SK-MEL-5 (cell line): ENCODE measurements at regions not wholly inside any gene's neighbourhood (a gene's known extent, or its start where the extent isn't known, plus 50 kb on each side); places are given as distances from the start of the nearest gene placed in this dataset.
"Not testable (repeated sequence)": the region's sequence is repeated elsewhere in the genome, so short reads cannot be mapped to it uniquely, and the experiment has no call there.

Experiments
- DNase-seq: peaks from one replicate; pipeline ENCODE4 v3.0.0-alpha.2; 2016; ENCODE audit warnings: low read depth, low spot score
- in situ Hi-C: cut with HindIII; loops from 2 replicates; pipeline ENCODE4 v1.10.0; 2016; ENCODE audit warnings: low sequenced_read_pairs, high pct_unique_total_duplicates, low pct_unique_long_range_greater_than_20kb

DNA sequence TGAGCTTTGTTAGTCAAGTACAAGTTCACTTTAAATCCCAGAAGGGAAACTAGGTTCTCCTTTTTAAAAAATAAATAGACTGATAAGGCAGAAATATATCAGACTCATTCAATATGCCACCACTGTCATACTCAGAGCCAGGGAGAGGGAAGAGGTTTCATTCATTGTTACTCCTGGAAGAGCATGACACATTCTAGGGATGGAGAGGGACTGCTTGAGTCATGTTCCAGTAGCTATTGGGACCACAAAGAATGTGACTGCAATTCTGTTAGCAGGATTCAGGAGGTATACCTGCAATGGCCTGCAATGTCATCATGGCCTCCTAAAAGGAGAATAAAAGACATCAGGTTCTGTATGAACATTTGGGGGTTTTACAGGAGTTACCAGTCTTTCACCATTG is 167.6 kb downstream of the TFAP2B start:
- DNase-seq = no peak
- in situ Hi-C loops = no loop called here

DNA sequence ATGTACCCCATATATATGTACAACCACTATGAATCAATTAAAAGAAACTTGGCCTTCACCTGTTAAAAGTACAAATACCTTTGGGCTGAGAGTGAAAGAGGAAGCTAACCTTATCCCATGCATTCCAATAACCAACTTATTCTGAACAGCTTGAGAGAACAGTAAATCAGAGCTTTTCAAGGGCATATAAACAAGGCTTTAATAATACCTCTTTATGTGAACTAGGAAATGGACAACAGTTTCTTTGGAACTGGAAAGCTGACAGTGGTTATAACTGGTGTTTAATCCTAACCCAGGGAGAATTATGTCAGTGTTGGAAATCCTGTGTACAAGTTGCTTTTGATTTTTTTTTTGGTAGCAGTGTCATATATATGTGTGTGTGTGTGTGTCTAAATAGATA is 170.5 kb downstream of the TFAP2B start:
- no peak for DNase-seq
- in situ Hi-C loops = no loop called here

DNA sequence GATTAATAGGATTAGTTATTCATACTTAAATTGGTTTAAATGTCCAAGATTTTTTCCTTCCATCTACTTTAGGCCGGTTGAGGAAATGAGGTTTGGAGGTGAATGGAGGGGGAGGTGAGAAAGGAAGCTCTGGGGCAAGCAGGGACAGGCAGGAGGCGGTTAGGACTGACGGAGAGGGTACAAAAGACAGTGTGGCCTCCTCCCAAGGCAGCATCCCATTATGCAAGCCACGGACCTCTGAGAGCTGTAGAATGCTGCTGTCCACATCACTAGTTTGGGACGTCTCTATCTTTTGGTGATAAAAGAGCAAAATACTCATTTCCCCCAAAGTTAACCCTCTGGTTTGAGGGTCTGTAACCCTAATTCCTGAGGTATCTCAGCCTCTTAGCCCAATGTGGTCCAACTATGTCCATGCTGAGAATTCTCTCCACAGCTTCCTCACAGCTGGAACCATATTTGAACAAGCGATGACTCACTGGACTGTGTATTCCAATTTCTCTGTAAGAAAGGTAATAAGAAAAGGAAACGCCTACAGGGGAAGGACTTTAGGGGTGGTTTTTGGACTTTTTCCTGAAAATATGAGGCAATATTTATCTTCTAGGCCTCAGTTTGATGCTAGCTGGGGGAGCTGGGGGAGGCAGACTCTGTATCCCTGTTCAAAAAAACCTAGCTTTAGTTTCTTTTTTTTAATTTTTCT is 172.2 kb downstream of the TFAP2B start:
- in situ Hi-C loops = no loop called here
- DNase-seq = no peak

GRCh38 chr6:50992232-50992631 is 173.6 kb downstream of the TFAP2B start:
- in situ Hi-C loops = no loop called here
- no peak for DNase-seq

DNA sequence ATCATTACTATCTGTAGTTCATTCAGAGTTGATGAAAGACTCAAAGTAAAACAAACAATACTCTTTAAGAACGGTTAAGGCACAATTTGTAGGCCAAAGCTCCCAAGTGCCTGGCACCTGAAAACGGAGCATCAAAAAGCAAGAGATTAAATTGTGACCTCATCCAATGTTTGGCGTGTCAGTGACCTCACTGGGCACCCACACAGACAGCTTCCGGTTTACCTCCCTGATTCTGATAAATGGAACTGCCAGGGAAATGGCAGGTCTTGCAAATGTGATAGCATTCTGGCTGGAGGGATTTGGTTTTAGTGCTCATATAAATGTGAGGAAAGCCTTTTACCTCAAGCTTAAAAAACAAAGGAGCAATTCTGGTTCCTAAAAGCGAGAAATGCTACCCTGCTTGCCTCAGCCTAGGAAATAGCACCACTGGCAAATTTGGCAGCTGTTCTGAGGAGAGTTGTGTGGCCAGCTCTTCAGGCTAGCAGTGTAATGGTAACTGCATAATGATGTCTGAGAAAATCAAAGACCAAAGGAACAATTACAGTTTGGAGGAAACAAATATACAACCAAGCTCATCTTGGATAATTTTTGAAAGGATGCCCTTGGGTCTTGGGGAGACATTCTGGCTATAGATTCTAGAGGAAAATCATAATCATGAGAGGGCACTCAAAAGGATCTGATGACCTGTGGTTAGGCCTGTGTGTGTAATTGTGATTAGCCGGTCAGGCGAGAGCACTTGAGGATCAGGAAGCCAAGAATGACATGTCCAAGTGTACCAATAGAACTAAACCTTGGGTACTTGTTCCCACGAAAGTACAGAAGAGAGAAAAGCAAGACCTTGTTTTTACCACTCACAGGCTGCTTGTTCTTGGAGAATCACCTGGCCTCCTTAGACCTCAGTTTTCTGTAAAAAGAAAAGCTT is 174.3 kb downstream of the TFAP2B start:
- in situ Hi-C loops = no loop called here

GRCh38 chr6:50993941-50994720 is 175.5 kb downstream of the TFAP2B start:
- no peak for DNase-seq
- in situ Hi-C loops = no loop called here

More for the DNA sequence above, 174.3 kb downstream of the TFAP2B start:
- DNase-seq = no peak

DNA sequence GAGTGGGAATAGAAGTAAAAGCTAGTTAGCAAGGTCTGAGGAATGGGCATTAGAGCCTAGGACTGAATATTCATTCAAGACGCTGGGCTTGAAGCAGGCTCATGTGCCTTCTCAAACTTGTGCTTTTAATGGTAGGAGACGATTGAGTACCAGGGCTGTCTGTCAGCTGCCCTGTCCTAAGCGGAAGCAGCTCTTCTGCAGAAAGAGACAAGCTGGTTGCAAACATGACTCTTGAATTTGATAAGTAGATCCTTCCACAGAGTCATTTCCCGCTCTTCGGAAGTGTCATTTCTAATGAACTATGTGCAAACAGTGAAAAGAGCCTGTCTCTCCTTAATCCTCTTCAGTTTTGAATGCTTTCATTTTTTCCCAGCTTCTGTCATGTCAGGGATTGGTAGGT is 176.4 kb downstream of the TFAP2B start:
- no peak for DNase-seq
- in situ Hi-C loops = no loop called here

- DNase-seq = no peak
- in situ Hi-C loops = no loop called here
Observed at GRCh38 chr6:50998905-50999304, 180.2 kb downstream of the TFAP2B start.

DNA sequence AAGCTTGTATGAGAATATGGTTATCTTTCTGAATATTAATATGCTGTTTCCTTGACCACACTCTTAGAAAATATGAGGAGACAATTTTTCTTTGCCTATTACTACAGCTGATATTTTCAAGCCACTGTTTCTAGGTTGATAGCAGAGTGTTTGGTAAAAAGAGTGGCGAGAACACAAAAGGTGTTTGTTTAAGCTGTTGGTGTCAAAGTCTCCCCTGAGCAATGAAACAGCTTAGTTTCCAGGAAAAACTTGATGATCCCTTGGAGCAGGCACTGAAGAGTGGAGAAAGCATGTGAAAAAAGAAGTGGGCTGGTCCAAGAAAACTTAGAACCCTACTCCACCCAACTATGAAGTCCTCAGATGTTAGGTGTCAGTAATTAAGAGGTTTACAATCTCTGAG is 182.7 kb downstream of the TFAP2B start:
- in situ Hi-C loops = no loop called here

DNA sequence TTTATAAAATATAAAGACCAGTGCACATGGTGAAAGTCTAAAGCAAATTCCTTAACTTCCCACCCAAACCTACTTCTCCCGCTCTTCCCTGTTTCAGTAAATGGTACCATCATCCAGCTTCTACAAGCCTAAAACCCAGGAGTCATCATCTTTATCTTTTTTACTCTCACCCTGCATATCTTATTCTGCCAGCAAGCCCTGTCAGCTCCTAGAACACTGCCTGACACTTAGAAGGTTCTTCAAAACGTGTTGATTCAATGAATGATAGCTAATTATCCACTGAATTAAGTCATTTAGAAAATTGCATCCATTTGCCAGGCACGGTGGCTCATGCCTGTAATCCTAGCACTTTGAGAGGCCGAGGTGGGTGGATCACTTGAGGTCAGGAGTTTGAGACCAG is 185.7 kb downstream of the TFAP2B start:
- DNase-seq = no peak
- in situ Hi-C loops = no loop called here

More for the DNA sequence above, 182.7 kb downstream of the TFAP2B start:
- no peak for DNase-seq

DNA sequence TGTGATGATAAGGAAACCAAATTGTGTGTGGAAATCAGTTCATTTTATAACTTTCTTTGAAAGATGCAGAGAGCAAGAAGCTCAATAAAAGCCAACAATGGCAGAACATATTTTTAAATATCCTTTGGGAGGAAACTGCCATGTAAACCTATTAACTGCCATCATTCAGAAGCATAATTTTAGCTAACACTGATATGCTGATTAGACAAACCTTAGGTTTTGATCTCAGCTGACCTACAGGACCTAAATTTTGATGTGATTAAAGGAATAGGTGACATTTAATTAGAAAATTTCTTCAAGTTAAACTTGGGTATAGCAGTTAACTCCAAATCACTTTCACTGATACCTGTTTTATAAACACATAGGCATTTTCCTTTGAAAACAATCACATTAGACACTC is 187.1 kb downstream of the TFAP2B start:
- DNase-seq = no peak
- in situ Hi-C loops = no loop called here

DNA sequence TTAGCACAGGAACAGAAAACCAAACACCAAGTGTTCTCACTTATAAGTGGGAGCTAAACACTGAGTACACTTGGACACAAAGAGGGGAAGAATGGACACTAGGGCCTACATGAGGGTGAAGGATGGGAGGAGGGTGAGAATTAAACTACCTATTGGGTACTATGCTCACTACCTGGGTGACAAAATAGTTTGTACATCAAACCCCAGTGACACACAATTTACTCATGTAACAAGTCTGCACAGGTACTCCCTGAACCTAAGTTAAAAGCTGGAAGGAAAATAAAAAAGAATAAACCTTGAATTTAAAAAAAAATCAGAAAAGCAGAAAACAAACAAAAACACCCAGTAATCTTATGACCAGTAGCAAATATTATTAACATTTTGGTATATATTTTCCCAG is 188.6 kb downstream of the TFAP2B start:
- no peak for DNase-seq
- in situ Hi-C loops = no loop called here

DNA sequence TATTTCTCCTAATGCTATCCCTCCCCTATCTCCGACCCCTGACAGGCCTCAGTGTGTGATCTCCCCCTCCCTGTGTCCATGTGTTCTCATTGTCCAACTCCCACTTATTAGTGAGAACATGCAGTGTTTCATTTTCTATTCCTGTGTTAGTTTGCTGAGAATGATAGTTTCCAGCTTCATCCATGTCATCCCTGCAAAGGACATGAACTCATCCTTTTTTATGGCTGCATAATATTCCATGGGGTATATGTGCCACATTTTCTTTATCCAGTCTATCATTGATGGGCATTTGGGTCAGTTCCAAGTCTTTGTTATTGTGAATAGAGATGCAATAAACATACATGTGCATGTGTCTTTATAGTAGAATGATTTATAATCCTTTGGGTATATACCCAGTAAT is 190.0 kb downstream of the TFAP2B start:
- DNase-seq, in situ Hi-C loops: not testable (repeated sequence)

DNA sequence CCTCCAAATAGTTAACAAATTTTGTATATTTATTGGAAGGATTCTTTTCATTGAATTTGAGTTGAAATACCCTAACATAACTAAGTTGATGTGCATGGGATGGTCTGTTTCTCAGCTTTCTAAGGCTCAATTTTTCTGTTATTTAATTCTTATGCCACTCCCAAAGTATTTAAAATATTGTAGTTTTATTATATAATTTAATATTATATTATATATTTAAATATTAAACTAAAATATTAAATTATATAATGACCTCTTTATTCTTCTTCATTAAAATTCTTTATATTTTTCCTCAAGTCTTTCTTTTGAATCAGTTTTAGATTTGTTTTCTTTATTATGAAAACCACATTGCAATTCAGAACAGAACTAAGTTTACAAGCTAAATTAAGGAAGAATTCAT is 194.7 kb downstream of the TFAP2B start:
- in situ Hi-C loops = no loop called here
- DNase-seq = no peak

DNA sequence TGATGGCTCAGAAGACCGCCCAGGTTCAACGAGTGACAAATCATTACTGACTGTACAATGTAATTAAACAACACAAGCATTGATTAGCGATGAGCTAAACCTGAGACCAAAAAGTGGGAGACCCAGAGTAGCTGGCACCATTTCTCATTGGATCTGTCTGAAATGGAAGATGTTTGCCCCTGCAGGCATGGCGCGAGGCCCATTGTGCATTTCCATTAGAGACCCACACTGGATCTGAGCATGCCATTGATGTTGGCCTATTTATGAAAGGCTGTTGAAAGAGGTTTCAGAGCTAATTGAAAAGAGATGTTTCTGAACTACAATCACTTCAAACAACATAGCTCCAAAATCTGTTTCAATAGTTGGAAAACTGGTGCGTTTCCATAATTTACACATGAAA is 196.7 kb downstream of the TFAP2B start:
- DNase-seq = no peak

GRCh38 chr6:51016489-51016888 is 197.8 kb downstream of the TFAP2B start:
- no peak for DNase-seq
- in situ Hi-C loops = no loop called here

More for the DNA sequence above, 196.7 kb downstream of the TFAP2B start:
- in situ Hi-C loops = no loop called here

DNA sequence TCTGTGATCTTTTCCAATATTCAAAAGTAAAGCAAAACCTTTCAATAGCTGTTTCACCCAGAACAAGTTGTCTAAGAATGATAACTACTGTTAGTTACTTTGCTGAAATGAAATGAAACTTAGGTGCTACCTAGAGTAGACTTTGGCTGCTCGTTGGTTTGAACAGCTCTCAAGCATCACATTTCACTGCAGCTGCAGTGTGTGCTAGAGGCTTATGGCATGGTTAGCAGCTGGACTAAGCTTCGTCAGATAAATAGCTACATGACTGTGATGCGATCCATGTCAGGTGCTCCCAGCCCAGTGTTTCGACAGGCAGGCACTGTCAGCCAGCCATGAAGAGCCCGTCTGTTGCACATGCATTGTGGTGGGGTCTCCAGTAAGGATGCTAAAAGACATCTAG is 201.1 kb downstream of the TFAP2B start:
- DNase-seq = no peak

DNA sequence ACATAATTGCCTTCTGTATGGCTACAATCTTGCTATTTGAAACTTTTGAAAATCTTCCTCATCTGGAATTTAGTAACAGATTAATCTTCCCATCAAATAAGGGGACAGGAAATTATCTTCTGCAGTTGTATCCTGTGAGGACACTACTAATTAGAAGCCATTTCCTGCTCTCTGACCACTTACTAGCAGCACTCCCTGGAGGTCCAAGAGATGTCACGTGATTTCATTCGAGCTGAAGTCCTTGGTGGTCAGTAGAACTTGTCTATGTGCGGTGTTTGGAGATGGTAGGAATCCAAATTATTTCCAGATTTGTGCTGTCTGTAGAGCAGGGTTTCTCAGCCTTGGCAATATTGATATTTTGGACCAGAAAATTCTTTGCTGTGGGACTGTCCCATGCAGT is 202.5 kb downstream of the TFAP2B start:
- DNase-seq = no peak
- in situ Hi-C loops = no loop called here

More for the DNA sequence above, 201.1 kb downstream of the TFAP2B start:
- in situ Hi-C loops = no loop called here
